GM18520 (cell line): ENCODE measurements at regions not wholly inside any gene's neighbourhood (a gene's known extent, or its start where the extent isn't known, plus 50 kb on each side); places are given as distances from the start of the nearest gene placed in this dataset.
"Not testable (repeated sequence)": the region's sequence is repeated elsewhere in the genome, so short reads cannot be mapped to it uniquely, and the experiment has no call there.

ENCODE experiments used
- ATAC-seq: cut with Tn5 transposase; IDR thresholded peaks from one replicate; pipeline ENCODE4 v1.9.1; 2021; ENCODE audit not compliant: unreplicated experiment

DNA sequence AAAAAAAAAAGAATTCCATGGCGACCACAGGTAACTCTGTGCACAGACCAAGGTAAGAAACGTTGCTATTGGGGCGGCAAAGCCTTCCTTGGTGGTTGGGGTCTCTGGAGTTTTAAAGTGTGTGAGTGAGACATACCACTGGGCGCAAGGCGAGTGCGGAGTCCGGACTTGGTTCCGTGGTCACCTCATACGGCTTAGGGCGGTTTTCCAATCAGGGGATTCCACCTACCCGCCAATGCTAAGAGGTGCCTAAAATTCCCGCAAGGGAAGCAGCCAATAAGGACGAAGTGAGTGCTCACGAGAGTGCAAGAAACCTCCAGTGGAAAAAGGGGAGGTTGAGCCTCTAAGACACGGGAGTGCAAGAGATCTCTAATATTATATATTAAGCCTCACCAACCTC lies 68.6 kb upstream of the PRSS16 start:
- ATAC-seq = no peak

DNA sequence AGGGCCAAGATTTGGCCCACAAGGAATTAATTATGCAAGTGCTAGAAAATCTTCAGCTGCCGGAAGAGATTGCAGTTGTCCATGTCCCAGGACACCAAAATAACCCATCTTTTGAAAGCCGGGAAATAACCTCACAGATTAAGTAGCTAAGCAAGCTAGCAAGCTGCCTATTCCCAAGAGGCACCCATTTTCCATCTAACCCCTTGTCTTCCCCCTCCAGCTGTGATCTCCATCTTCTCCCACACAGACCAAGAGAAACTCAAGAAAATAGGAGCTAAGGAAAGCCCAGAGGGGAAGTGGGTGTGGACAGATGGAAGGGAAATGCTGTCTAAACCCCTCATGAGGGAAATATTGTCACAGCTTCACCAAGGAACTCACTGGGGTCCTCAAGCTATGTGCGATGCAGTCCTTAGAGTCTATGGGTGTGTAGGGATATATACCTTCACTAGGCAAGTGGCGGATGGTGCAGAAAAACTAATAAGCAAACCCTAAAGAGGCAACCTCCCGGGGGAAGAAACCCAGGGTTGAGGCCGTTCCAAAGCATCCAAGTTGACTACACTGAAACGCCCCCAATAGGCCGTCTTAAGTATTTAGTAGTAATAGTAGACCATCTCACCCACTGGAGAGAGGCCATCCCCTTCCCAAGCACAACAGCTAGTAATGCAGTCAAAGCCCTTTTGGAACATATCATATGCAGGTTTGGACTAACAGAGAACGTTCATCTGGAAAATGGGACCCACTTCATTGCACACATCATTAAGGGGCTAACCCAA lies 64.3 kb upstream of the PRSS16 start:
- ATAC-seq = no peak

DNA sequence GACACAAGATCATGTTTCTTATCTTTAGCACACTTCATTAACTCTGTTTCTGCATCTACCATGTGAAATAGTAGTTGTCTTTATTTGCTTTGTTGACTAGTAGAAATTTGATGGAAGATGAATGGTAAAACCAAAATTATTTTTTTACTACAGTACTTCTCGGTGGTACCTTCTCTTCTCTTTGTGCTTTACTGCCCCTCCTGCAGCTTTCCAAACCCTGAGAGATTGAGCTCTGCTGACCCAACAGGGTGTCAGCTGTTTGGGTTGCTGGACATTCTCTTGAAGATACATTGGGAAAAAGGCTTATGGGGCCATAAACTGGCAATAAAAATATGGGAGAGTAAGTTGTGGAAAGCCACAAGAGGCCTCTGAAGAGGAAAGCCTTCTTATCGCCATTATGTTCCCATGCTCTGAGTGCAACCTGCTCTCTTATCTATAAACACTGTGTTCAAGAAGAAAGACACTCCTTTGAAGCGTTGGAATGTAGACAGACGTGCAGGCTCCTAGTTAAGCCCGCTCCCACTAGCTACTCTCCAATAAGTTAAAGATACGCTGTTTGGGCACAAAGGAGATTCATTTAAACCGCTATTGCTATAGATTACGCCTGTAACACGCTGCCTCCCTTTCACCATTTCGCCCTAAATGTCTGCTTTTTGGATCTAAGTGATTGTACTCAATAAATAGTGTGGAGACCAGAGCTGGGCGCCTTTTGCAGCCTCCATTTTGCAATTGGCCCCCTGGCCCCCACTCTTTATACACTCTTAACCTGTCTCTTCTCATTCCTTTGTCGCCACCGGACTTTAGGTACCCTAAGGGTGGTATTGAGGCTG lies 60.1 kb upstream of the PRSS16 start:
- ATAC-seq = no peak

DNA sequence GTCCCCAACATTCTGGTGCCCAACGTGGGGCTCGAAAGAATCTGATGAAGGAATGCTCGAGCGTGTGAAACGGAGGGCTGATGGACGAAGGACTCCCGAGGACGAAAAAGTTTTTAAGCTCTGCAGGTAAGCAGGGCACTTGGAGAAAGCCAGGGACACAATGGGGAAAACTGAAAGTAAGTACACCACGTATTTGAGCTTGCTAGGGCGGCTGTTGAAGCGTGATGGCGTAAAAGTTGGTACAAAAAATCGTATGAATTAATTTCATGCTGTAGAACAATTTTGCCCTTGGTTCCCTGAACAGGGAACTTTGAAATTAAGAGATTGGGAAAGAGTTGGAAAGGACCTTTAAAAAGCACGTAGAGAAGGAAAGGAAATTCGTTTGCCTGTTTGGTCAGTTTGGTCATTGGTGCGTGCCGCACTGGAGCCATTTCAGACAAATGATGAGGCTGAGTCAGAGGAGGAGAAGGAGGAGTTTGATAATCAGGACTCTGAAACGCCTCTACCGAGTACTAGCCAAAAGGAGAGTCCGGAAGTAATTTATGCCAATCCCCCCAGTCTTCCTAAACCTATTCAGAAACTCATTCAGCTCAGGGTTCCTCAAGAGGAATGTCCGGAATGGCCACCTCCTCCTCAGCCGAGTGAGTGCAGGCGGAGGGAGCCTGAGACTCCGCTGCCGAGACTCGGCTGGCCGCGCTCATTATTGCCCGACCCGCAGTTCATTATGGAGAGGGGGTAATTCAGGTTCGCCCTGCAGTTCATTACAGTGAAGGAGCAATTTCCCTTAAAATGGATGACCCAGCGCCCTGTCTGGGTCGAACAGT lies 59.2 kb upstream of the PRSS16 start:
- peak; percentile 65 for ATAC-seq

DNA sequence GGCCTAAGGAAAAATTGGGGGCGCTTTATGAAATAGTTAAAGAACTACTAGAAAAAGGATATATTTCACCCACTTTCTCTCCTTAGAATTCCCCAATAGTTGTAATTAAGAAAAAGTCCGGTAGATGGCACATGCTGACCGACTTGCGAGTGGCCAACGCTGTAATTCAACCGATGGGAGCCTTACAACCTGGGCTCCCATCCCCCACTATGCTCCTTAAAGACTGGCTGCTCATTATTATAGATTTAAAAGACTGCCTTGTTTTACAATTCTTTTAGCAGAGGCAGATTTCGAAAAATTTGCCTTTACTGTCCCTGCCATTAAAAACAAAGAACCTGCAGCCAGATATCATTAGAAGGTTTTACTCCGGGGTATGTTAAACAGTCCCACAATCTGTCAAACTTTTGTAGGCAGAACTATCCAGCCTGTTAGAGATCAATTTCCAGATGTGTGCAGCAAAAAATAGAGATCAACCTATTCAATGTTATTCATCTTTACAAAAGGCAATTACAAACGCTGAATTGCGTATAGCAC lies 58.5 kb upstream of the PRSS16 start:
- peak; percentile 51 for ATAC-seq

DNA sequence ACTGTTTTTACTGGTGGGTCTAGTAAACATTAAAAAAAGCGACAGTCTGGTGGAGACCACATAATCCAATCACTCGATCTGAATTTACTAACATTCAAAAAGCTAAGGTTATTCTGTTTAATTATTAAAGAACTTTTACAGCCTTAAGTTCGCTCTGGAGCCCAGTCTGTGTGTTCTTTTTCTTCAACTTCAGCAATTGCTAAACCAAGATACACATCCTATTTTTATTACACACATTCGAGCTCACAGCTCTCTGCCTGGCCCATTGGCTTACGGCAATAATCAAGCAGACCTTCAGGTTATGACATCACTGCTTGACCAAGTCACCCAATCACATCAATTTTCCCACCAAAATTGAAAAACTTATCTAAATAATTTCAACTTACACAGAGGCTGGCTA lies 57.4 kb upstream of the PRSS16 start:
- no peak for ATAC-seq

DNA sequence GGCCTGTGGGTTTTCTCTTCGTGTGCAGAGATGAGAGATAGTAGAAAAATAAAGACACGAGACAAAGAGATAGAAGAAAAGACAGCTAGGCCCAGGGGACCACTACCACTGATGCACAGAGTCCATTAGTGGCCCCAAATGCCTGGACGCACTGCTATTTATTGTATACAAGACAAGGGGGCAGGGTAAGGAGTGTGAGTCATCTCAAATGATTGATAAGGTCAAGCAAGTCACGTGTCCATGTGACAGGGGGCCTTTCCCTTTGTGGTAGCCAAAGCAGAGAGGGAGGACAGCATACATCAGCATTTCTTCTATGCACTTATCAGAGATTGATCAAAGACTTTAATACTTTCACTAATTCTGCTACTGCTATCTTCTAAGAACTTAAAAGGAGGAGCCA lies 53.0 kb upstream of the PRSS16 start:
- ATAC-seq = not testable (repeated sequence)

DNA sequence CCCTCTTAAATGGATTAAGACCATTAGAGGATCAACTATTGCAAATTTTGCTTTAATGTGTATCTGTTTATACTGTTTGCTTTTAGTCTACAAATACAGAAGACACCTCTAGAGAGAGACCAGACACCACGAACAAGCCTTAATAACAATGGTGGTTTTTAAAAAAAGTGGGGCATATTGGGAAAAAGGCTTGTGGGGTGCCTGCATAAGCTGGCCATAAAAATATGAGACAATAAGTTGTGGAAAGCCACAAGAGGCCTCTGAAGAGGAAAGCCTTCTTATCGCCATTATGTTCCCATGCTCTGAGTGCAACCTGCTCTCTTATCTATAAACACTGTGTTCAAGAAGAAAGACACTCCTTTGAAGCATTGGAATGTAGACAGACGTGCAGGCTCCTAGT lies 52.0 kb upstream of the PRSS16 start:
- ATAC-seq = not testable (repeated sequence)
